ENCODE measurements at regions not wholly inside any gene's neighbourhood (a gene's known extent, or its start where the extent isn't known, plus 50 kb on each side); places are given as distances from the start of the nearest gene placed in this dataset.

- peaks cover 4% of the 10 kb centered on the region for H3K4me1 Mint-ChIP-seq
- H3K4me3 Mint-ChIP-seq = no peak overlapping the region
- no peaks in the 10 kb centered on the region for H3K36me3 Mint-ChIP-seq (ENCODE audit: low read depth)
- no peak for TF ChIP-seq CTCF (conservative IDR thresholded peaks at IDR 0.05)
- H3K9me3 Mint-ChIP-seq = no peaks in the 10 kb centered on the region
- H3K27me3 Mint-ChIP-seq (ENCODE audit: low read depth) = no peaks in the 10 kb centered on the region
- no peak for DNase-seq (ENCODE audit: low read depth, low spot score)
- no peak overlapping the region for H3K27ac Mint-ChIP-seq (ENCODE audit: unreplicated experiment)
These were observed 50.6 kb upstream of the PTGR2 start for GRCh38 chr14:73800970-73801515.

DNA sequence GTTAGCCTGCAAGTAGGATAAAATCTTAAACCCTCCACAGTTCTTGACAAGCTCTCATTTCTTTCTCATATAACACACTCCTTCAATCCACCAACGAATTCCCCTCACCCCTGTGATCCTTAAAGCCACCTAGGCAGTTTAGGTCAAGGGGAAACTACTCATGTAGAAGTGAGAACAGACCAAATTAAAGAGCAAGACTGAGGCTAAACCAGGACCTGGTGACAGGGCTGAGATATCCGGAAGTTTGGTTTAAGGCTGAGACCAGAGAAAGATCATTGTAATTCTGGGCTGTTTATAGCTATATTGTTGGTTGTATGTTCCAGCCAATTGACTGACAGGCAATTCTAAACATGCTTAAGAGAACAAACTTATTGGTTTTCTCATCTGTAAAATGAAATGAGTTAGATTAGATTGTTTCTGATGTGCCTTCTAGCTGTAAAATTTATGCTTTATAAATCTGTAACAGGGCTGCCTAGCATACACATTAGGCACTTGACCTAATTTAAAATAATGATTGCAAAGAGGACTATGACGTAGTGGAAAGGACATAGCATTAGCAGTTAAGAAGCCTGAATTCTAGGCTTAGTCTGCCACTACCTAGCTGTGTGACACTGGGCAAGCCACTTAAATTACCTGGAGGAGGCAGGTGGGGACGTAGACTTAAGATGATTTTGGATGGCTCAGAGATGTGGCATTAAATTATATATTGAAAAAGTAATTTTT, 53.9 kb upstream of the PTGR2 start:
- Mint-ChIP-seq H3K9me3 (no peaks in the 10 kb centered on the region), H3K4me1 (peaks cover 19% of the 10 kb centered on the region), H3K36me3 (ENCODE audit: low read depth) (no peaks in the 10 kb centered on the region), H3K4me3 (no peak overlapping the region), H3K27ac (ENCODE audit: unreplicated experiment) (no peak overlapping the region), H3K27me3 (ENCODE audit: low read depth) (no peaks in the 10 kb centered on the region)
- DNase-seq (ENCODE audit: low read depth, low spot score) = no peak
- no peak for TF ChIP-seq CTCF (conservative IDR thresholded peaks at IDR 0.05)

GRCh38 chr14:73796893-73797542, 54.6 kb upstream of the PTGR2 start:
- no peak for DNase-seq (ENCODE audit: low read depth, low spot score)
- Mint-ChIP-seq H3K36me3 (ENCODE audit: low read depth) (no peaks in the 10 kb centered on the region), H3K9me3 (no peaks in the 10 kb centered on the region), H3K27me3 (ENCODE audit: low read depth) (no peaks in the 10 kb centered on the region), H3K4me1 (peaks cover 26% of the 10 kb centered on the region), H3K4me3 (no peak overlapping the region), H3K27ac (ENCODE audit: unreplicated experiment) (no peak overlapping the region)
- TF ChIP-seq CTCF (conservative IDR thresholded peaks at IDR 0.05) = no peak

- H3K4me3 Mint-ChIP-seq = no peak overlapping the region
- DNase-seq (ENCODE audit: low read depth, low spot score) = no peak
- H3K27ac Mint-ChIP-seq (ENCODE audit: unreplicated experiment) = no peak overlapping the region
- no peaks in the 10 kb centered on the region for H3K36me3 Mint-ChIP-seq (ENCODE audit: low read depth)
- no peaks in the 10 kb centered on the region for H3K9me3 Mint-ChIP-seq
- TF ChIP-seq CTCF (conservative IDR thresholded peaks at IDR 0.05) = no peak
- H3K4me1 Mint-ChIP-seq = peaks cover 28% of the 10 kb centered on the region
- no peaks in the 10 kb centered on the region for H3K27me3 Mint-ChIP-seq (ENCODE audit: low read depth)
These were observed 55.2 kb upstream of the PTGR2 start for GRCh38 chr14:73796415-73796814.

DNA sequence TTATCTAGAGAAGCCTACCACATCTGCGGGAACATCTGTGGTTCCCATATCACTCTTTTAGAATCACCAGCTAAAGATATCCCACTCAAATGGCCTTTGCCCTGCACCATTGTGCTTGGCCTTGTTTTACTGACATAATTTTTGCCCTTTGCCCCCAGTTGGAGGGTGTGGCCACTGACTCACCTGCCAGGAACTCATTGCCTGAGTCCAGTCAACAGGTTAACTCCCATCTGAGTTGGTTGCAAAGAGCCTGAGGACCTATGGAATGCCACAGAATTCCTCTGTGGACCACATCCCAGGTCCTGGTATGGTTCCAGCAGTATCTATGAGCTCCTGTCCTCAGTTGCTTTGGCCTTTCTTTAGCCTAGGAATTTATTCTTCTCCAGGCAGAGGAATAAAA, 55.7 kb upstream of the PTGR2 start:
- peaks cover 28% of the 10 kb centered on the region for H3K4me1 Mint-ChIP-seq
- no peak for TF ChIP-seq CTCF (conservative IDR thresholded peaks at IDR 0.05)
- no peak overlapping the region for H3K4me3 Mint-ChIP-seq
- H3K27me3 Mint-ChIP-seq (ENCODE audit: low read depth) = no peaks in the 10 kb centered on the region
- H3K36me3 Mint-ChIP-seq (ENCODE audit: low read depth) = no peaks in the 10 kb centered on the region
- no peak overlapping the region for H3K27ac Mint-ChIP-seq (ENCODE audit: unreplicated experiment)
- no peaks in the 10 kb centered on the region for H3K9me3 Mint-ChIP-seq
- no peak for DNase-seq (ENCODE audit: low read depth, low spot score)
